Right renal pelvis (tissue), 4 donors: ENCODE measurements at regions not wholly inside any gene's neighbourhood (a gene's known extent, or its start where the extent isn't known, plus 50 kb on each side); places are given as distances from the start of the nearest gene placed in this dataset.
A peak's percentile ranks its signal among the peaks of the same experiment; 100 is the strongest.
"Not testable (repeated sequence)": the region's sequence is repeated elsewhere in the genome, so short reads cannot be mapped to it uniquely, and the experiment has no call there.

Experiments used
- DNase-seq, 4 donors: peaks; one replicate each; pipeline ENCODE4 v3.0.0-alpha.2; 2013; ENCODE audit warnings: low read depth in 4 of 4, low spot score in 3 of 4, missing footprints in 1 of 4

- DNase-seq = no peak
Observed at GRCh38 chr2:88396209-88396608, 56.3 kb downstream of the FOXI3 start.

DNA sequence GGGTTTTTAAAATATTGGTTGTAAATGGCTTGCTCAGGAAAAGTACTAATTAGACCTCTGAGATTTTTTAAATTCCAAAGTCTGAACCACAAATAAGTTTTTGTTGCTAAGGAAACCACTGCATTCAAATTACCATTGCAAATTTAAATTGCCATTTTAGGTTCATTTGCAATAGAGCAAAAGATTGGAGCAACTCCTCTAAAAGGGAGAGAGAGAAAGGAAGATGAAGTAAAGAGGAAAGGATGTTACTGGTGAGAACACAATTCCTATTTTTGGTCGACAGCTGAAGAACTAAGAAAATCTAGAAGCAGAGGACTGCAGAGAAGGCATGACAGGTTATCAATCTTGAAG is 74.9 kb downstream of the FOXI3 start:
- DNase-seq = no peak

DNA sequence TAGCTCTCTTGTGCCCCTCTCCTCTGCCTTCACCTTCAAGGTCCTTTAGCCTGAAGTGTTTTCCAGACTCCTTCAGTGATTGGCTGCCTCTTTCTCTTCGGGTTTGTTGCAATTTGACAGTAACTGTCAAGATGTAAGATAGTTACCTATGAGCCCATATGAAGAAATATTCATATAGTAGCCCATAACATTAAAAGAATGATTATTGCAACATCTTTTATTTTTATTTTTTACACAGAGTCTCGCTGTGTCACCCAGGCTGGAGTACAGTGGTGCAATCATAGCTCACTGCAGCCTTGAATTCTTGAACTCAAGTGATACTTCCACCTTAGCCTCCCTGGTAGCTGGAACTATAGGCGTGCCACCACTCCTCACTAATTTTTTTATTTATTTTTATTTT is 80.5 kb downstream of the FOXI3 start:
- DNase-seq = no peak

- DNase-seq = not testable (repeated sequence)
Observed at GRCh38 chr2:88365408-88365807, 87.1 kb downstream of the FOXI3 start.

GRCh38 chr2:88355486-88355885 is 97.0 kb downstream of the FOXI3 start:
- DNase-seq = no peak

DNA sequence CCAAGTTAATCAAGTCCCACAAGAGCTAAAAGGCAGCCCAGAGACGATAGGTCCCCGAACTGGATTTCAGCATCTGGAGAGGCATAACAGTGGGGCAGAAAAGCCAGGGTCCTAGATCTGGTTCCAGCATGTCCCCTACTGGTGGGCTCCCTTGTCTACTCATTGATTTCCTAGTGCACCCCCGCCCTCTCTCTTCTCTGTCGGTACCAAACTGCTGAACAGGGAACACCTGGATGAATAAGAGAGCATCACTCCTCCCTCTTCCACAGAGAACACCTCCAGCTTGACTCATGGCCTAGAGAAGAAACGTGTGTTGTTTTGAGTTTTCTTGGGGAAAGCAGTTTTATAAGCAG is 101.3 kb downstream of the FOXI3 start:
- DNase-seq = no peak

DNA sequence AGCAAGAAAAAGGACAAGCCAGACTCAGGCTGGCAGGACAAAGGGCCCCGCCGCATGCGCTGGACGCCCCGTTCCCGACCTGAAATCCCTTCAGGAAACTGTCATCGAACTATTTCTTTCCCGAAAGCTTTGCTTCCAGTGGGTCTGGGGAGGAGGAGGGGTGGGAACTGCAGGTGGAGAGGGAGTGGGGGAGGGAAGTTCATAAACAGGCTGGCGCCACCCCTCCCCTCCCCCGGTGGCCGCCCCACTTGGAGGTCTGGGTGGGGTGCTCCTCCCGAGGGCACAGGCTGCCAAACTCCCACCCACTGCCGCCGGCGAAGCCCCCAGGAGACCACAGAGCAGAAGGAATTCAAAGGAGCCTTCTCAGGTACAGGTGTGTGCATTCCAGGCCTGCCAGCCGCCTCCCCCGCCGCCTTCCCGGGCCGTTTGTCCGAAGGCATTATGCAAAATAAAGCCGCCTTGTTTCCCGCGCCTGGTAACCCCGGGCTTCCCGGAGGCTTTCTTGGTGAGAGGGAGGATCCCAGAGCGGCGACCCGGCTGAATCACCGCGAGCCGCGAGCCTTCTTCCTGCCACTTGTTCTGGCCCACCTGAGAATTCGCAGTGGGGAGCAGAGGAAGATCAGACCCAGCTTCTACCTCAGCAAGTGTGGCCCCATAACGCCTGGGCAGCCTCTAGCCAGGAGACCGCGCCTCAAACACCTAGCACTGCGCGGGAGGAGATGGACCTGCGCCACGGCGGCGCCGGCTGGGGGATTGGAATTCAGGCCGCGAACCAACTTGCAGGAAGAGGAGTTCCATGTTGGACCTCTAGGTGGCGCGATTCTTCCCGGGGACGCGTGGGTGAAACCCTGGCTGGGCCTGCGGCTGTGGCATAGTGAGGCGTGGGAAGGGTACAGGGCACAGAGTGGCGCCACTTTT is 101.9 kb downstream of the FOXI3 start:
- DNase-seq = peak in 2 of 4 donors; percentile 30 to 33

GRCh38 chr2:88345842-88346241 is 106.7 kb downstream of the FOXI3 start:
- no peak for DNase-seq

GRCh38 chr2:88342749-88343148 is 109.7 kb downstream of the FOXI3 start:
- no peak for DNase-seq

DNA sequence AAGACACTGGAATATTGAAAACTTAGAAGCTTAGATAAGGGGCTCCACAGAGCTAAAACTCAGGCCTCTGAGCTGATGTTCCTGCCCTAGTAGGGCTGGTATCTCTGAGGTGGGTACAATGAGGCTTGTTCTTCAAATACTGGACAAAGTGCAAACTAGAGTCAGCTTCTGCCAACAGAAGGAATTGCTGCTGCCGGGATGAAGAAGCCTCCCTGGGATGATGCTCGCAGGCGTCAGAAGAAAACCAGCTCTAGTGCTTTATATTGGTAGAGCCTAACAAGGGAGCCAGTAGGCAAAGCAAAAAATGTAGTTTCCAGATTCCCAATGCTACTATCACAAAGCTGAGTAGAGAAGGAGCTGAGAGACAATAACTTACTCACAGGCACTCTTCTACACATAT is 118.1 kb downstream of the FOXI3 start:
- DNase-seq = no peak

GRCh38 chr2:88331239-88331638 is 121.3 kb downstream of the FOXI3 start:
- no peak for DNase-seq

- DNase-seq = no peak
Observed at GRCh38 chr2:88329815-88330603, 122.5 kb downstream of the FOXI3 start.

DNA sequence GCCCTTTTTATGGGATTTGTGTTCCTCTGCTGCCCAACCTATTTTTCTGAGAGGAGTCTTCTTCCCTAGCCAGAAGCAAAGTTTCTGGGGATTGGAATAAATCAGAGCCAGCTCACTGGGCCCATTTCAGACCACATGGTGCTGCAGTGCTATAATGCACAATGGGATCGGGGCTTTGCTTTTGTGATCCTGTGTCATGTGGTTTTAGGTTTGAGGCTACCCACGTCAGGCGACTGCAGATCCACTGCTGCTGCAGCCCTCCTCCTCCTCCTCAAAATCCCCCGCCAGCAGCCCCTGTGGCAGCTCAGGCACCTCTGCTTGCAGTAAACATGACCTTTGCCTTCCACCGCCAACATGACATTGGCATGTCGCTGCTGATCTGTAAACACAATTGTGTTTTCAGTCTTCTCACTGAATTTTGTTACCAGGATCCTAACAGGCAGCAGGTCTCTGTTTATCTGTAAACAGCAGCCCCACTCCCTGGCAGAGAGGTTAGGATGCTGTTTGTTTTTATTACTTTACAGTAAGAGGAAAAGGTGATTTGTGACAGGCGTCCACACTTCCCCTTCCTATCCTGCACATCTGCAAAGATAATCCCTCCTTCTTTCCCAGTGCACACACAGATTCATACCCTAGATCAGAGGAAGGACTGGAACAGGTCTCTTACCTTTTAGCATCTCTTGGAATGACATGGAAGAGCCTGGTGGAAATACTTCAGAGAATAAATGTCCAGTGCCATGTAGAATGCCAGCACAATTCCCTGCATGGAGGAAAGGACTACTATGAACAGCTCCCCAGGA is 130.8 kb downstream of the FOXI3 start:
- DNase-seq = no peak

GRCh38 chr2:88320076-88320773 is 132.3 kb downstream of the FOXI3 start:
- DNase-seq = no peak

DNA sequence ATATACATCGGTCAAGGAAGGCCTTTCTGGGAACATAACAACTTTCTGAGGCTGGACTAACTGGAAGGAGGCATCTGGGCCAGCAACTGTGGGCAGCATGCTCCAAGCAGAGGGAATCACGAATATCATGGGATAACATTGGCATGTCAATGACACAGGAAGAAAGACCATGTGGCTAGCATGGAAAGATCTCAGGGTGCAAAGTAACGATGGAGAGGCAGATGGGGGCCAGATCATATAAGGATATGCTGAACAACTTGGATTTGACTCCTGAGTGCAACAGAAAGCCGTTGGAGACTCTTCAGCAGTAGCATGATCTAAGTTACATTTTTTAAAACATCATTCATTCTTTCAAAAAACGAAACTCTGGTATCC is 133.6 kb downstream of the FOXI3 start:
- no peak for DNase-seq

DNA sequence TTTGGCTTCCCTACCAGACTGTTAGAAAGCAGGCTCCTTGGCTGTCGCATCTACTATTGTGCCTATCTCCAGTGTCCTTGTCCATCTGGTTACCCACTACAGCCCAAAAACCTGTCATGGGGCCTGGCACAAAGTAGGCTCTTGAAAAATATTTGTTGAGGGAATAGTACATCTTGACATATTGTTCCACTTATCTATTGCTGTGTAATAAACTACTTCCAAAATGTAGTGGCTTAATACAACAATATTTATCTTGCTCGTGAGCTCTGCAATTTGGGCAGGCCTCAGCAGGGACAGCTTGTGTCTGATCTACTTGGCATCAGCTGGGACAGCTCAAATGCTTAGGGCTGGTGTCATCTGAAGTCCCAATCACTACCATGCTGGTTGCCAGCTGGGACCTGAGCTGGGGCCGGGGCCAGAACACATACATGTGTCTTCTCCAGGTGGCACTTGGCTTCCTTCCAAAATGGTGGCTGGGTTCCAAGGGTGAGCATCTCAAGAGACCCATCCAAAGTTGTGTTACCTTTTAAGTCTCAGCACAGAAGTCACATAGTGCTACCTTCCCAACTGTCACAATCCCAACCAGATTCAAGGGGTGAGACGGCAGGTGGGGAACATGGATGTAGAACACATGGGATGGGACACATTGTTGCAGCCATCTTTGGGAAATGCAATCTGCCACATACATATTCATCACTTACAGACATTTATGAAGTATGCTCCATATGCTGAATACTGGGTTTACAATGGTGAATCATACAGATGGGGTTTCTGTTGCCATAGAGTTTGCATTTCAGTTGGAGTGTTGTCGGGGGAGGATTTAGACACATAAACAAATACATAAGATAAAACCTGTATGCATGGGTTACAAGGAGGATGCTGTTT is 134.2 kb downstream of the FOXI3 start:
- no peak for DNase-seq

GRCh38 chr2:88310787-88311186 is 140.6 kb downstream of the THNSL2 start:
- DNase-seq = no peak

DNA sequence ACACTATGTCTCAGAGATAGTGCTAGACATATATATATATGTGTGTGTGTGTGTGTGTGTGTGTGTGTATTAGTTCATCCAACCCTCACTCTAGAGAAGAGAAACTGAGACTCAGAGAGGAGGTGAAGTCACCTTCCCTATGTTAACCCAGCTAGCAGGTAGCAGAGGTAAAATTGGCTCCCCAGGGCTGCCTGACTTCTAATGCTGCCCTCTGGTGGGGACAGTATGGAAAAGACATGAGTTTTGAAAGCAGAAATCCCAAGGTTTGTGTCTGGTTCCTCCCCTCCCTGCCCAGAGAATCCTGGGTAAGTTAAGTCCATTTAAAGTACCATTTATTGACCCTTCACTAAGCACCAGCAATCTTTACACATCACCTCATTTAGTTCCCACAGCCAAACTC is 137.7 kb downstream of the THNSL2 start:
- DNase-seq = no peak

GRCh38 chr2:88303865-88304264 is 133.7 kb downstream of the THNSL2 start:
- no peak for DNase-seq

- no peak for DNase-seq
Observed at GRCh38 chr2:88296247-88296646, 126.1 kb downstream of the THNSL2 start.
